HG03342 (cell line): ENCODE measurements at regions not wholly inside any gene's neighbourhood (a gene's known extent, or its start where the extent isn't known, plus 50 kb on each side); places are given as distances from the start of the nearest gene placed in this dataset.
"Not testable (repeated sequence)": the region's sequence is repeated elsewhere in the genome, so short reads cannot be mapped to it uniquely, and the experiment has no call there.

Experiments
- ATAC-seq: cut with Tn5 transposase; IDR thresholded peaks from one replicate; pipeline ENCODE4 v1.9.1; 2021; ENCODE audit warnings: mild to moderate bottlenecking, moderate library complexity; ENCODE audit not compliant: unreplicated experiment

DNA sequence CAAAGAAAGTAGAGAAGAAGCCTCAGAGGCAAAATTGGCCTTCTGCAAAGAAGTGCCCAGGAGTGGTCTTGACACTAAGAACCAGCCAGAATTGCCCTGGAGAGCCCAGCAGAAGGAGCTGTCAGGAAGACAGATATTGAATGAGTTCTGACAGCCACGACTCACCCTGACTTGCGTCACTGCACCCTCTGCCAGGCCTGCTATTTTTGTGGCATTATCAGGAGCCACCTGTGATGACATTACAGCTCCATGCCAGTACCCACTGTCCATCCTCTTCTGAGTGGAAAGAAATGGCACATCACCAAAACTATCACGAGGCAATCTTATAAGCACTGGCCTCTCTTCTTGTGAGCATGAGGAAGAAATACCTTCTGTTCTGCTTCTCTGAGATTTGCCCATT is 67.7 kb downstream of the SMIM20 start:
- no peak for ATAC-seq

DNA sequence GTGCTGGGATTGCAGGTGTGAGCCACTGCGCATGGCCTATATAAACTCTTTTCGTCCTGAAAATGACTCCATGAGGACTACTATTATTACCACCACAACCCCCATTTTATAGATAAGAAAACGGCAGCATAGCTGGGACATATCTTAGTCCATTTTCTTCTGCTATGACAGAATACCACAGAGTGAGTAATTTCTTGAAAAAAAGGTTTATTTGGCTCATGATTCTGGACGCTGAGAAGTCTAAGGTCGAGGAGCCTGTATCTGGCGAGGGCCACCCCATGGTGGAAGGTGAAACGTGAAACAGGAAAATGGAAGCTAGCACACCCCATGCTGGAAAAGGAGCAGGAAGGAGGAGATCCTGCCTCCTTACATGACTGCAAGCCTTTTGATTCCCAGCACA is 68.9 kb downstream of the SMIM20 start:
- ATAC-seq: no peak

- ATAC-seq: no peak
Measured at GRCh38 chr4:25984266-25984665, 70.2 kb downstream of the SMIM20 start.

GRCh38 chr4:25984796-25985195 is 70.8 kb downstream of the SMIM20 start:
- no peak for ATAC-seq

DNA sequence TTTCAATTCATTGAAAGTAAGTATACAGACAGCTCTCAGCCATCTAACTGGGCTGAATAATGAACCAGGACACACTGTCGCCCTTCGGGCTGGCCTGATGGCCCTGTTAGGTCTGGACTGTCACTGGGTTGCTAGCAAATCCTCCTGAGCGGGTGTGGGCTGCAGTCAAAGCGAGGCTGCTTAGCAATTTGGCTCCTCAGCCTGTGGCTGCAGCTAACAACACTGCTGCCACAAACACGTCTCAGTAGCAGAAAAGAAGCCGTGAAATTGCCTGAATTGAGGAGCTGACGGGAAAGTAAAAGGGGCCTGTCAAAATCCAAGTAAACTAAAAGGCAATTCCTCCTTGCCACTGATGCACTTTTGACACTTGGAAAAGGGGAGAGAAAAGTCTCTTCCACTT is 72.8 kb downstream of the SMIM20 start:
- no peak for ATAC-seq

- ATAC-seq: no peak
Measured at GRCh38 chr4:25991340-25991739, 77.3 kb downstream of the SMIM20 start.

- peak; percentile 62 for ATAC-seq
Measured at GRCh38 chr4:25993395-25994185, 79.6 kb downstream of the SMIM20 start.

- not testable (repeated sequence) for ATAC-seq
Measured at GRCh38 chr4:25994577-25994976, 80.6 kb downstream of the SMIM20 start.

GRCh38 chr4:26000274-26000950 is 86.4 kb downstream of the SMIM20 start:
- no peak for ATAC-seq

GRCh38 chr4:26001413-26001812 is 87.4 kb downstream of the SMIM20 start:
- ATAC-seq: no peak

- no peak for ATAC-seq
Measured at GRCh38 chr4:26001816-26002215, 87.8 kb downstream of the SMIM20 start.

DNA sequence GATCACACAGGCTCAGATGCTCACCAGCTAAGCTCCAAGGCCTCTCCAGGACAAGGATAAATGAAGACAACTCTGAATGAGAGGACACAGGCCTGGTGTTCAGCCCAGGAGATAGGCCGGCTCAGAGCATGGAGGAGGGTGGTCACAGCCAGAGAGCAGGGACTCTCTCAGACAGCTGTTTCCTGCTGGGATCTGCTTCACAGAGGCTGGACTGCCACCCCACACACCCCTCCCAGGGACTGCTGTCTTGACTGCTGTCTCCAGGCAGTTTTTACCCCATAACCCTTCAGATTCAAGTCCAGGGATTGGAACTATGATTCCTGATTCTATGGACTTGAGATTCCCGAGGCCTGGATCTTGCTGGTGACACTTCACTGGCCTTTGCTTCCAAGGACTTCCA is 89.0 kb downstream of the SMIM20 start:
- no peak for ATAC-seq

GRCh38 chr4:26004290-26004689 is 90.3 kb downstream of the SMIM20 start:
- no peak for ATAC-seq

GRCh38 chr4:26005764-26006163 is 91.7 kb downstream of the SMIM20 start:
- ATAC-seq: no peak

DNA sequence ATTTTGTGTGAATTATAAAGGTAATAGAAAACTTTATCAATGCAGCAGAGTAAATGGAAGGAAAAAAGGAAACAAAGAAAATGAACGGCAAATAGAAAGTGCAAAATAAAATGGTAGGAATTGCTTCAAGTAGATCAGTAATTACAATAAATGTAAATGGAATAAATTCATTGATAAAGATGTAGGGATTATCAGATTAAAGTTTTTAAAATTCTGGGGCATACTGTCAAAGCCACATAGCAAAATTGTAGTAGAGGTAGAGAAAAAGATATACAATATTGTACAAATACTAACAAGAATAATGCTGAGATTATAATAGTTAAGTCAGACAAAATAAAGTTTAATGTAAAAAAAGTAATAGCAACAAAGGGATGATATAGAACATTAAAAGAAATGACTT is 94.7 kb downstream of the SMIM20 start:
- no peak for ATAC-seq

- no peak for ATAC-seq
Measured at GRCh38 chr4:26009502-26009901, 95.5 kb downstream of the SMIM20 start.

DNA sequence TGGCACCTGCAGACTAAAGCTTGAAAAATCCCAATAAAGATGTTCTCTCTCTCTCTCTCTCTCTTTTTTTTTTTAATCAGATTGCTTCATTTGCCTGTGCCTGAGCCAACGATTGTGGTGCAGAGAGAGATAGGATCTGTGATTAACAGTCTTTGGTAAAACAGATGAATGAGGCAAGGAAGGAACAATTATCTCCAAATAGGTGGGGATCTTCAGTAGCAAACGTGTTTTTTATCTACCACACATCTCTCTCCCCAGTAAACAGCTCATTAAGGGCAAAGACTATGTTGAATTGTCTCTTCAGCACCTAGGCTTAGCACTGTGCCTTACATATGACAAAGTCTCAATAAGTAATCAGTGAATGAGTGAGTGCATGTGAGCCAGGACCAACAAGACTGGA is 96.3 kb downstream of the SMIM20 start:
- ATAC-seq: no peak

DNA sequence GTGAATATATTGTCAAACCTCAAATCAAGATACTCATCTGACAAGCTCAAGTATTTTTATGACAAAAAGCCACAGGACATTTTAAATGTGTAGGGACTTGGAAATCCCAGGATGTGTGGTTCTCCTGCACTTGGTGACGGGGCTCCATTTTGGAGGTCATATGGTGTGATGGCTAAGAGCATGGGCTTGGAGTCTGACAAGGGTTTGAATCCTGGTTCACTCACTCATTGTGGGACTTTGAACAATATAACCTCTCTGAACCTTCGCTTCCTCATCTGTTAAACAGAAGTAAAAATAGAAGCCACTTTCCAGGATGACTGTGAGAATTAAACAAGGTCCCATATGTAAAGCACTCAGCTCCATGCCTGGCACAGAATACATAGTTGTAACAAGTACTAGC is 99.6 kb downstream of the SMIM20 start:
- ATAC-seq: no peak

GRCh38 chr4:26015133-26015651 is 101.2 kb downstream of the SMIM20 start:
- no peak for ATAC-seq

DNA sequence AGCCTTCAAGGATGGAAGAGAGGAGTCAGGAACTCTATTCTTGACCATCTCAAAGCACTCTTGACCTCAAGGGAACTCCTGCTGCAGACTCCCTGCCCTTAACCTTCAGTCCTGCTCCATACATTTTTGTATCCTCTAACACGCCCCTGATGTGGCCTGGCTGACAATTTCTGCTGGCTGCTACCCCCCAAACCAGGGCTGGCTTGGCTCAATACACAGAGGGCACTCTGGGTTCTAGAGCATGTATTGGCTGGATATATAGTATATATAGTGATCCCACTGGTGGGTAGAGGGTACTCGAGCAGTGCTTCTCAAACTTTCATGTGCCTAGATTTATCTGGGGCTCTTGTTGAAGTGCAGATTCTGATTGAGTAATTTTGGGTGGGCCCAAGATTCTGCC is 101.9 kb downstream of the SMIM20 start:
- no peak for ATAC-seq

- no peak for ATAC-seq
Measured at GRCh38 chr4:26017531-26017930, 103.5 kb downstream of the SMIM20 start.

GRCh38 chr4:26017961-26018700 is 104.1 kb downstream of the SMIM20 start:
- not testable (repeated sequence) for ATAC-seq
